Ascending aorta (tissue), 2 donors: ENCODE measurements at regions not wholly inside any gene's neighbourhood (a gene's known extent, or its start where the extent isn't known, plus 50 kb on each side); places are given as distances from the start of the nearest gene placed in this dataset.

ENCODE experiments used
- DNase-seq, 2 donors: peaks; one replicate each; pipeline ENCODE4 v3.0.0-alpha.2; 2019; ENCODE audit warnings: low spot score in 2 of 2
- H3K27ac ChIP-seq, 2 donors: fragments of 200-600 bp; sonication (generic); one replicate each; pipeline ENCODE4 v1.5.1; 2016 to 2017; ENCODE audit warnings: mild to moderate bottlenecking in 1 of 2
- H3K27me3 ChIP-seq: fragments of 200-600 bp; sonication (generic); one replicate; pipeline ENCODE4 v1.5.1; 2017
- H3K36me3 ChIP-seq, 2 donors: fragments of 200-600 bp; sonication (generic); one replicate each; pipeline ENCODE4 v1.5.1; 2016
- H3K4me1 ChIP-seq, 2 donors: fragments of 200-600 bp; sonication (generic); one replicate each; pipeline ENCODE4 v1.5.1; 2016 to 2017; ENCODE audit warnings: mild to moderate bottlenecking in 1 of 2
- H3K4me3 ChIP-seq, 2 donors: fragments of 200-600 bp; sonication (generic); one replicate each; pipeline ENCODE4 v1.5.1; 2016 to 2017; ENCODE audit warnings: mild to moderate bottlenecking in 1 of 2
- H3K9me3 ChIP-seq, 2 donors: fragments of 200-600 bp; sonication (generic); one replicate each; pipeline ENCODE4 v1.5.1; 2016
- CTCF ChIP-seq, 3 experiments: fragments of 200-600 bp in 2 of 3; fragments of 450-650 bp in 1 of 3; sonication (generic) in 2 of 3; IDR thresholded peaks; one replicate each; pipeline ENCODE4 v1.5.1; 2016 to 2019; ENCODE audit warnings: antibody characterized with exemption in 3 of 3, mild to moderate bottlenecking in 1 of 3, moderate library complexity in 1 of 3
- intact Hi-C: fragments of 100-400 bp; cut with DNase I; formaldehyde crosslinking; loops from one replicate; pipeline ENCODE4 v1.15.1; 2023

DNA sequence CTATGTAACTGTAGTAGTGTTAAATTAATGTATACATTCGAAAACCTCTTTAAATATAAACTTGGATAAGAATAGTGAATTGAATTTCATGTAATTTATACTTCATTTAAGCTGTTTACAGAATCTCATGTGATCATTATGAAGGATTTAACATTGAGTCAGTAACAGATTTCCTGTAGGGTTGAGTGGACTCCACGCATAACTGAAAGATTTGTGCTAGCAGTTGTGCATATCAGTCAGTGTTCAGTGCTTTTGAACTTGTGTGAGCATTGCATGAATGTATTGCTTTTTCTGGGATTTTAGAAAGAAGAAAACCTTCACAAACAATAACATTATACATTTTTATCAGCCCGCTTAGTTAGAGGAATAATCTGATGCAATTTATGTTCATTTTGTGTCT, 1435.3 kb downstream of the LRFN5 start:
- Histone ChIP-seq H3K4me3 (no peak overlapping the region), H3K36me3 (no peaks in the 10 kb centered on the region), H3K27me3 (no peaks in the 10 kb centered on the region), H3K4me1 (no peaks in the 10 kb centered on the region), H3K27ac (no peak overlapping the region), H3K9me3 (no peaks in the 10 kb centered on the region)
- TF ChIP-seq CTCF (IDR thresholded peaks at IDR 0.05): no peak
- intact Hi-C loops: no loop called here
- DNase-seq: no peak

- H3K4me1 ChIP-seq: no peaks in the 10 kb centered on the region
- no peak for TF ChIP-seq CTCF (IDR thresholded peaks at IDR 0.05)
- intact Hi-C loops: no loop called here
- no peaks in the 10 kb centered on the region for H3K9me3 ChIP-seq
- no peak for DNase-seq
- H3K36me3 ChIP-seq: no peaks in the 10 kb centered on the region
- no peak overlapping the region for H3K27ac ChIP-seq
- H3K4me3 ChIP-seq: no peak overlapping the region
- H3K27me3 ChIP-seq: no peaks in the 10 kb centered on the region
Observed at GRCh38 chr14:43041207-43041606, 1434.5 kb downstream of the LRFN5 start.

- no peaks in the 10 kb centered on the region for H3K4me1 ChIP-seq
- no peak for DNase-seq
- no peaks in the 10 kb centered on the region for H3K27me3 ChIP-seq
- no peaks in the 10 kb centered on the region for H3K9me3 ChIP-seq
- no peak for TF ChIP-seq CTCF (IDR thresholded peaks at IDR 0.05)
- intact Hi-C loops: no loop called here
- H3K36me3 ChIP-seq: no peaks in the 10 kb centered on the region
- no peak overlapping the region for H3K27ac ChIP-seq
- H3K4me3 ChIP-seq: no peak overlapping the region
Observed at GRCh38 chr14:43039881-43040280, 1433.2 kb downstream of the LRFN5 start.

GRCh38 chr14:43031598-43031997, 1424.9 kb downstream of the LRFN5 start:
- no peaks in the 10 kb centered on the region for H3K4me1 ChIP-seq
- intact Hi-C loops: no loop called here
- no peaks in the 10 kb centered on the region for H3K36me3 ChIP-seq
- no peak for DNase-seq
- no peak overlapping the region for H3K27ac ChIP-seq
- H3K27me3 ChIP-seq: no peaks in the 10 kb centered on the region
- no peak overlapping the region for H3K4me3 ChIP-seq
- H3K9me3 ChIP-seq: no peaks in the 10 kb centered on the region
- TF ChIP-seq CTCF (IDR thresholded peaks at IDR 0.05): no peak

DNA sequence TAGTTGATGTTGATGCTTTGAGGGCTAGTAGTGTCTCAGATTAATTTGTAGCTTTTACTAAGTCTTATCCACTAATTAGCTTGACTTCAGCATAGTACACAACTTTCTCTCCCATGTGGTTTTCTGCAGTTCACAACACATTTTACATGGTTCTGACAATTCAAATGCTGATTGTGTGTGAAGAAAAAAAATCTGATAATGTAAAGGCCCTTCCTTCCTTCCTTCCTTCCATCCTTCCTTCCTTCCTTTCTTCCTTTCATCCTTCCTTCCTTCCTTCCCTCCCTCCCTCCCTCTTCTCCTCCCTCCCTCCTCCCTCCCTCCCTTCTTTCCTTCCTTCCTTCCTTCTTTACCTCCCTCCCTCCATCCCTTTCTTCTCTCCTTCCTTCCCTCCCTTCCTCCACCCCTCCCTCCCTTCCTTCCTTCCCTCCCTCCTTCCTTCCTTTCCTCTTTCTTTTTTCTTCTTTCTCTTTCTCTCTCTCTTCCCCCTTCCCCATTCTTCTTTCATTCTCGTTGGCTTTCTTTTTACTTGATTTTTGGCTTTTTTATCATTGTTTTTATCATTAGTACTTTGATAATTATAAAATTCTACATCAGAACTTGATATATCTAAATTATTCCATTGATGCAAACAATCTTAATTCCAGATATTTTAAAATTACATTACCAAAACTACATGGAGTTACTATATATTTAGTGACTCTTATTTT, 1415.6 kb downstream of the LRFN5 start:
- Histone ChIP-seq H3K4me3 (no peak overlapping the region), H3K27ac (no peak overlapping the region), H3K9me3 (no peaks in the 10 kb centered on the region), H3K4me1 (no peaks in the 10 kb centered on the region), H3K36me3 (no peaks in the 10 kb centered on the region), H3K27me3 (no peaks in the 10 kb centered on the region)
- TF ChIP-seq CTCF (IDR thresholded peaks at IDR 0.05): no peak
- no peak for DNase-seq
- intact Hi-C loops: no loop called here

- Histone ChIP-seq H3K4me1 (no peaks in the 10 kb centered on the region), H3K27me3 (no peaks in the 10 kb centered on the region), H3K4me3 (no peak overlapping the region), H3K27ac (no peak overlapping the region), H3K36me3 (no peaks in the 10 kb centered on the region), H3K9me3 (no peaks in the 10 kb centered on the region)
- no peak for DNase-seq
- intact Hi-C loops: no loop called here
- no peak for TF ChIP-seq CTCF (IDR thresholded peaks at IDR 0.05)
Observed at GRCh38 chr14:43019826-43020225, 1413.2 kb downstream of the LRFN5 start.
